ENCODE measurements at regions not wholly inside any gene's neighbourhood (a gene's known extent, or its start where the extent isn't known, plus 50 kb on each side); places are given as distances from the start of the nearest gene placed in this dataset.

DNA sequence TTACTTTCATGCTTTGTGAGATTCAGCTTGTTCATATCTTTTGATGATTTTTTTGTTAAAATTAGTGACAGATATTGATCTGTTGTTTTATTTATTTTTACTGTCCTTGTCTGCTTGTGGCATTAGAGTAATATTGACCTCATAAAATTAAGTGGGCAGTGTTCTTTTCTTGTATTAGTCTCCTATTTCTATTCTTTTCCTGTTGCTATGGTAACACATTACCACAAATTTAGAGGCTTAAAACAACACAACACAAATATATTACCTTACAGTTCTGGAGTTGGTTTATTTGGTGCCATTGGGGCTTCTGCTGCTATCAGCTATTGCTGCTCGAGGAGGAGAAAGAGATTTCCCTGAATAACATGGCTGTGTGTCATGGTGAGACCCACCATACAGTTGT, 135.7 kb downstream of the C1orf94 start:
- no peak for TF ChIP-seq POLR2A (IDR thresholded peaks at IDR 0.05)
- TF ChIP-seq, protein P1, sequence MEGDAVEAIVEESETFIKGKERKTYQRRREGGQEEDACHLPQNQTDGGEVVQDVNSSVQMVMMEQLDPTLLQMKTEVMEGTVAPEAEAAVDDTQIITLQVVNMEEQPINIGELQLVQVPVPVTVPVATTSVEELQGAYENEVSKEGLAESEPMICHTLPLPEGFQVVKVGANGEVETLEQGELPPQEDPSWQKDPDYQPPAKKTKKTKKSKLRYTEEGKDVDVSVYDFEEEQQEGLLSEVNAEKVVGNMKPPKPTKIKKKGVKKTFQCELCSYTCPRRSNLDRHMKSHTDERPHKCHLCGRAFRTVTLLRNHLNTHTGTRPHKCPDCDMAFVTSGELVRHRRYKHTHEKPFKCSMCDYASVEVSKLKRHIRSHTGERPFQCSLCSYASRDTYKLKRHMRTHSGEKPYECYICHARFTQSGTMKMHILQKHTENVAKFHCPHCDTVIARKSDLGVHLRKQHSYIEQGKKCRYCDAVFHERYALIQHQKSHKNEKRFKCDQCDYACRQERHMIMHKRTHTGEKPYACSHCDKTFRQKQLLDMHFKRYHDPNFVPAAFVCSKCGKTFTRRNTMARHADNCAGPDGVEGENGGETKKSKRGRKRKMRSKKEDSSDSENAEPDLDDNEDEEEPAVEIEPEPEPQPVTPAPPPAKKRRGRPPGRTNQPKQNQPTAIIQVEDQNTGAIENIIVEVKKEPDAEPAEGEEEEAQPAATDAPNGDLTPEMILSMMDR (IDR thresholded peaks at IDR 0.05), result no peak

All from thyroid gland (tissue), 4 donors.